CD4-positive, alpha-beta T cell (primary cell): ENCODE measurements at regions not wholly inside any gene's neighbourhood (a gene's known extent, or its start where the extent isn't known, plus 50 kb on each side); places are given as distances from the start of the nearest gene placed in this dataset.

Experiments used
- ATAC-seq: fragments of 200-7000 bp; cut with Tn5 transposase; one replicate; pipeline ENCODE4 v1.10.0; 2022; ENCODE audit warnings: mild to moderate bottlenecking; ENCODE audit not compliant: poor library complexity
- CTCF ChIA-PET: fragments of 350-600 bp; sonication (Branson Sonifier 250); formaldehyde crosslinking; loops from one replicate; lab custom pipeline; 2021; ENCODE audit warnings: antibody characterized with exemption, inconsistent platforms; lab: Charles Lee
- POLR2A ChIA-PET: fragments of 350-600 bp; sonication (Branson Sonifier 250); formaldehyde crosslinking; loops from one replicate; lab custom pipeline; 2021; ENCODE audit warnings: antibody characterized with exemption, inconsistent platforms; lab: Charles Lee
- DNase-seq, 14 experiments: peaks; one replicate each; pipeline ENCODE4 v3.0.0-alpha.2; 2013 to 2020; ENCODE audit warnings: mixed read lengths in 2 of 14
- H3K27ac ChIP-seq, 2 donors: one replicate each; pipeline versions ENCODE4 v1.5.1 to v1.7.0; 2013; ENCODE audit warnings: low read length in 2 of 2, low read depth in 1 of 2, mild to moderate bottlenecking in 1 of 2
- H3K27me3 ChIP-seq, 2 experiments: 1 replicate in 1 of 2; 2 replicates in 1 of 2; pipeline versions ENCODE4 v1.6.1 to v1.7.0; 2013; ENCODE audit warnings: low read length in 2 of 2, control low read depth in 1 of 2, mild to moderate bottlenecking in 1 of 2, moderate library complexity in 1 of 2; ENCODE audit not compliant: insufficient read depth in 2 of 2, control insufficient read depth in 1 of 2
- H3K36me3 ChIP-seq: one replicate; pipeline ENCODE4 v1.6.1; 2013; ENCODE audit warnings: low read length, control low read depth; ENCODE audit not compliant: insufficient read depth
- H3K4me1 ChIP-seq: one replicate; pipeline ENCODE4 v1.6.1; 2013; ENCODE audit warnings: low read length, control low read depth; ENCODE audit not compliant: insufficient read depth
- H3K4me3 ChIP-seq: one replicate; pipeline ENCODE4 v1.5.1; 2013; ENCODE audit warnings: mild to moderate bottlenecking, low read length, moderate library complexity
- H3K9me3 ChIP-seq, 2 experiments: 1 replicate in 1 of 2; 2 replicates in 1 of 2; pipeline versions ENCODE4 v1.6.1 to v1.7.0; 2013; ENCODE audit warnings: low read length in 2 of 2, mild to moderate bottlenecking in 2 of 2, control low read depth in 1 of 2, moderate library complexity in 1 of 2; ENCODE audit not compliant: control insufficient read depth in 1 of 2, insufficient read depth in 1 of 2
- H3K27ac Mint-ChIP-seq: one replicate; pipeline ENCODE4 v1.8.0; 2020; ENCODE audit warnings: mixed read lengths
- H3K27me3 Mint-ChIP-seq: one replicate; pipeline ENCODE4 v1.8.0; 2021; ENCODE audit warnings: mixed read lengths
- H3K36me3 Mint-ChIP-seq: one replicate; pipeline ENCODE4 v1.8.0; 2021; ENCODE audit warnings: low read depth, mixed read lengths
- H3K4me1 Mint-ChIP-seq: one replicate; pipeline ENCODE4 v1.8.0; 2021; ENCODE audit warnings: low read depth, mixed read lengths
- H3K4me3 Mint-ChIP-seq: one replicate; pipeline ENCODE4 v1.8.0; 2020; ENCODE audit warnings: mild to moderate bottlenecking, mixed read lengths
- H3K9me3 Mint-ChIP-seq: one replicate; pipeline ENCODE4 v1.8.0; 2020; ENCODE audit warnings: mixed read lengths
- intact Hi-C, 2 experiments: fragments of 100-400 bp; cut with DNase I in 1 of 2; cut with micrococcal nuclease in 1 of 2; formaldehyde crosslinking; loops; one replicate each; pipeline versions ENCODE4 v1.15.1 to v1.9.0; 2023 to 2025; cut with DNase I, micrococcal nuclease
- TF ChIP-seq, protein P1 (sequence below): fragments of 200-600 bp; IDR thresholded peaks from one replicate; pipeline ENCODE4 v1.8.0; 2022; ENCODE audit warnings: antibody characterized with exemption, mild to moderate bottlenecking

GRCh38 chr4:142917678-142918077, 71.6 kb upstream of the INPP4B start:
- intact Hi-C loops: no loop called here
- peaks cover 0 to 6% of the 10 kb centered on the region in 2 experiments for H3K27me3 ChIP-seq
- Mint-ChIP-seq H3K4me3 (no peak overlapping the region), H3K4me1 (no peaks in the 10 kb centered on the region), H3K27me3 (peaks cover 7% of the 10 kb centered on the region), H3K9me3 (no peaks in the 10 kb centered on the region), H3K27ac (no peak overlapping the region), H3K36me3 (no peaks in the 10 kb centered on the region)
- ATAC-seq (no peak), DNase-seq (no peak)
- H3K4me1 ChIP-seq: no peaks in the 10 kb centered on the region
- POLR2A ChIA-PET: no interaction called here
- TF ChIP-seq, protein P1, sequence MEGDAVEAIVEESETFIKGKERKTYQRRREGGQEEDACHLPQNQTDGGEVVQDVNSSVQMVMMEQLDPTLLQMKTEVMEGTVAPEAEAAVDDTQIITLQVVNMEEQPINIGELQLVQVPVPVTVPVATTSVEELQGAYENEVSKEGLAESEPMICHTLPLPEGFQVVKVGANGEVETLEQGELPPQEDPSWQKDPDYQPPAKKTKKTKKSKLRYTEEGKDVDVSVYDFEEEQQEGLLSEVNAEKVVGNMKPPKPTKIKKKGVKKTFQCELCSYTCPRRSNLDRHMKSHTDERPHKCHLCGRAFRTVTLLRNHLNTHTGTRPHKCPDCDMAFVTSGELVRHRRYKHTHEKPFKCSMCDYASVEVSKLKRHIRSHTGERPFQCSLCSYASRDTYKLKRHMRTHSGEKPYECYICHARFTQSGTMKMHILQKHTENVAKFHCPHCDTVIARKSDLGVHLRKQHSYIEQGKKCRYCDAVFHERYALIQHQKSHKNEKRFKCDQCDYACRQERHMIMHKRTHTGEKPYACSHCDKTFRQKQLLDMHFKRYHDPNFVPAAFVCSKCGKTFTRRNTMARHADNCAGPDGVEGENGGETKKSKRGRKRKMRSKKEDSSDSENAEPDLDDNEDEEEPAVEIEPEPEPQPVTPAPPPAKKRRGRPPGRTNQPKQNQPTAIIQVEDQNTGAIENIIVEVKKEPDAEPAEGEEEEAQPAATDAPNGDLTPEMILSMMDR: no peak
- no peak overlapping the region for H3K27ac ChIP-seq
- CTCF ChIA-PET: no interaction called here
- no peaks in the 10 kb centered on the region for H3K9me3 ChIP-seq
- H3K36me3 ChIP-seq: no peaks in the 10 kb centered on the region
- no peak overlapping the region for H3K4me3 ChIP-seq

GRCh38 chr4:142922720-142923119, 76.6 kb upstream of the INPP4B start:
- H3K27ac Mint-ChIP-seq: no peak overlapping the region
- POLR2A ChIA-PET: interaction anchor here (0.6 kb wide), 1 partner anchor 436 kb away, joined by 3 read pairs; no protein-coding TSS in a partner anchor
- no peaks in the 10 kb centered on the region for H3K4me1 ChIP-seq

DNA sequence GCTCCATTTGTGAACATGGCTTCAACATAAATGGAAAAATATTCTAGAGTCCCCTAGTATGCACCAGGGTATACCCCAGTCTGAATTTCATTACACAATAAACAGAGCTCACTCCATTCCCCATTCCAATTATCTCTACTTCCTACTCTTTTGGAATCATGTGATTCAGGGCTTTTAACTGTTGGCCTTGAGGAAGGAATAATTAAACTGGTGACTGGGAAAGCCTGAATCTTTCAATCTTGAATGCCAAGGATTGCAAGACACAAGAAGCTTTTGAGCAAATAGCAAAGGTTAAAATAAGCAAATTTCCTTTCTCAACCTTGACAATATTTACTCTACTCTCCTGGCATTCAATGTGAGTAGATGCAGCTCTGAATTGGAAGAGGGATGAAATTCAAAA, 77.5 kb upstream of the INPP4B start:
- CTCF ChIA-PET: no interaction called here

More at GRCh38 chr4:142922720-142923119, 76.6 kb upstream of the INPP4B start:
- H3K4me3 ChIP-seq: no peak overlapping the region
- no peaks in the 10 kb centered on the region for H3K4me1 Mint-ChIP-seq
- no peaks in the 10 kb centered on the region for H3K27me3 Mint-ChIP-seq
- DNase-seq: no peak
- CTCF ChIA-PET: no interaction called here
- intact Hi-C loops: no loop called here
- H3K27ac ChIP-seq: no peak overlapping the region
- H3K27me3 ChIP-seq: peaks cover 0 to 5% of the 10 kb centered on the region in 2 experiments
- H3K36me3 ChIP-seq: no peaks in the 10 kb centered on the region
- TF ChIP-seq, protein P1: no peak
- no peak overlapping the region for H3K4me3 Mint-ChIP-seq
- no peaks in the 10 kb centered on the region for H3K9me3 Mint-ChIP-seq
- ATAC-seq: no peak
- H3K36me3 Mint-ChIP-seq: no peaks in the 10 kb centered on the region
- H3K9me3 ChIP-seq: no peaks in the 10 kb centered on the region

More for the DNA sequence above, 77.5 kb upstream of the INPP4B start:
- peaks cover 0 to 5% of the 10 kb centered on the region in 2 experiments for H3K27me3 ChIP-seq
- POLR2A ChIA-PET: no interaction called here
- TF ChIP-seq, protein P1: no peak
- H3K36me3 ChIP-seq: no peaks in the 10 kb centered on the region
- ATAC-seq (no peak), DNase-seq (no peak)
- no peaks in the 10 kb centered on the region for H3K9me3 ChIP-seq
- H3K4me3 ChIP-seq: no peak overlapping the region
- Mint-ChIP-seq H3K9me3 (no peaks in the 10 kb centered on the region), H3K4me3 (no peak overlapping the region), H3K36me3 (no peaks in the 10 kb centered on the region), H3K4me1 (no peaks in the 10 kb centered on the region), H3K27ac (no peak overlapping the region), H3K27me3 (no peaks in the 10 kb centered on the region)
- H3K27ac ChIP-seq: no peak overlapping the region
- no peaks in the 10 kb centered on the region for H3K4me1 ChIP-seq
- intact Hi-C loops: no loop called here
